Thyroid gland (tissue), 4 donors: ENCODE measurements at regions not wholly inside any gene's neighbourhood (a gene's known extent, or its start where the extent isn't known, plus 50 kb on each side); places are given as distances from the start of the nearest gene placed in this dataset.

Experiments
- DNase-seq, 2 donors: peaks; one replicate each; pipeline ENCODE4 v3.0.0-alpha.2; 2019
- H3K27ac ChIP-seq, 3 donors: fragments of 200-600 bp; sonication (generic); 1 replicate in 2 of 3; 2 replicates in 1 of 3; pipeline ENCODE4 v1.5.1; 2016 to 2019; ENCODE audit warnings: mild to moderate bottlenecking in 1 of 3, moderate library complexity in 1 of 3
- H3K27me3 ChIP-seq: fragments of 200-600 bp; sonication (generic); one replicate; pipeline ENCODE4 v1.5.1; 2019
- H3K36me3 ChIP-seq, 2 donors: fragments of 200-600 bp; sonication (generic); one replicate each; pipeline ENCODE4 v1.5.1; 2016 to 2019
- H3K4me1 ChIP-seq, 2 donors: fragments of 200-600 bp; sonication (generic); one replicate each; pipeline ENCODE4 v1.5.1; 2017 to 2019
- H3K4me3 ChIP-seq, 3 donors: fragments of 200-600 bp; sonication (generic); replicated peaks in 1 of 3; 1 replicate in 2 of 3; 2 replicates in 1 of 3; pipeline ENCODE4 v1.5.1; 2016; ENCODE audit warnings: mild to moderate bottlenecking in 1 of 3
- H3K9me3 ChIP-seq: fragments of 200-600 bp; sonication (generic); one replicate; pipeline ENCODE4 v1.5.1; 2017
- POLR2A ChIP-seq, 2 donors: fragments of 450-650 bp; IDR thresholded peaks; one replicate each; pipeline ENCODE4 v1.6.1; 2017; ENCODE audit warnings: antibody characterized with exemption in 2 of 2, mild to moderate bottlenecking in 2 of 2, moderate library complexity in 1 of 2
- WGBS, 2 donors: methylation state at CpG; one replicate each; pipeline ENCODE4 v1.1.5; 2017; 5-methylcytosine and 5-hydroxymethylcytosine counted together
- intact Hi-C: fragments of 100-400 bp; cut with DNase I; formaldehyde crosslinking; loops from one replicate; pipeline ENCODE4 v1.15.1; 2023
- TF ChIP-seq, protein P1 (sequence below), 6 experiments: fragments of 200-600 bp in 3 of 6; fragments of 450-650 bp in 3 of 6; sonication (generic) in 3 of 6; IDR thresholded peaks; one replicate each; pipeline ENCODE4 v1.5.1; 2016 to 2019; ENCODE audit warnings: antibody characterized with exemption in 6 of 6, mild to moderate bottlenecking in 2 of 6, inconsistent platforms in 1 of 6, moderate library complexity in 1 of 6

DNA sequence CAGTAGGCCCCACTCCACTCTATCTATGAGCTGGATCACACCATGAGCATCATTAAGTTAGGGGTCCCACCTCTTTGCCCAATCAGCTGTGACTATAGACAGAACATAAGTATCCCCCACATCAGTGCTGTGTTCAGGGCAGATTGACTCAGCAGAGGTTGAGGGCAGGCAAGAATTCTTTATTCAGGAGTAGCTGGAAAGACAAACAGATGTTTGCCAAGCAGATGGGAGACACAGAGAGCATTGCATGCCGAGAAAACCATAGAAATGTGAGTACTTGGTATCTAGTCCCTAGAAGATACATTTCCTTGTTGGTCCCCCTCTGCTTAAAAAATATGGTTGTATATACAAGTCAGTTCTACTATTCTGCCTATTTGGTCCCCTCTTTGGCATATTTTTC lies 440.8 kb downstream of the RAP2B start:
- TF ChIP-seq POLR2A (IDR thresholded peaks at IDR 0.05): no peak
- TF ChIP-seq, protein P1, sequence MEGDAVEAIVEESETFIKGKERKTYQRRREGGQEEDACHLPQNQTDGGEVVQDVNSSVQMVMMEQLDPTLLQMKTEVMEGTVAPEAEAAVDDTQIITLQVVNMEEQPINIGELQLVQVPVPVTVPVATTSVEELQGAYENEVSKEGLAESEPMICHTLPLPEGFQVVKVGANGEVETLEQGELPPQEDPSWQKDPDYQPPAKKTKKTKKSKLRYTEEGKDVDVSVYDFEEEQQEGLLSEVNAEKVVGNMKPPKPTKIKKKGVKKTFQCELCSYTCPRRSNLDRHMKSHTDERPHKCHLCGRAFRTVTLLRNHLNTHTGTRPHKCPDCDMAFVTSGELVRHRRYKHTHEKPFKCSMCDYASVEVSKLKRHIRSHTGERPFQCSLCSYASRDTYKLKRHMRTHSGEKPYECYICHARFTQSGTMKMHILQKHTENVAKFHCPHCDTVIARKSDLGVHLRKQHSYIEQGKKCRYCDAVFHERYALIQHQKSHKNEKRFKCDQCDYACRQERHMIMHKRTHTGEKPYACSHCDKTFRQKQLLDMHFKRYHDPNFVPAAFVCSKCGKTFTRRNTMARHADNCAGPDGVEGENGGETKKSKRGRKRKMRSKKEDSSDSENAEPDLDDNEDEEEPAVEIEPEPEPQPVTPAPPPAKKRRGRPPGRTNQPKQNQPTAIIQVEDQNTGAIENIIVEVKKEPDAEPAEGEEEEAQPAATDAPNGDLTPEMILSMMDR (IDR thresholded peaks at IDR 0.05): no peak
- WGBS, 2 donors: 100% methylated on average over 1 of the region's 1 CpG
- no peaks in the 10 kb centered on the region for H3K9me3 ChIP-seq
- intact Hi-C loops: no loop called here
- no peak overlapping the region for H3K4me3 ChIP-seq
- no peaks in the 10 kb centered on the region for H3K27me3 ChIP-seq
- H3K27ac ChIP-seq: no peak overlapping the region
- H3K36me3 ChIP-seq: no peaks in the 10 kb centered on the region
- peaks cover 11 to 26% of the 10 kb centered on the region in 2 donors for H3K4me1 ChIP-seq
- DNase-seq: no peak

DNA sequence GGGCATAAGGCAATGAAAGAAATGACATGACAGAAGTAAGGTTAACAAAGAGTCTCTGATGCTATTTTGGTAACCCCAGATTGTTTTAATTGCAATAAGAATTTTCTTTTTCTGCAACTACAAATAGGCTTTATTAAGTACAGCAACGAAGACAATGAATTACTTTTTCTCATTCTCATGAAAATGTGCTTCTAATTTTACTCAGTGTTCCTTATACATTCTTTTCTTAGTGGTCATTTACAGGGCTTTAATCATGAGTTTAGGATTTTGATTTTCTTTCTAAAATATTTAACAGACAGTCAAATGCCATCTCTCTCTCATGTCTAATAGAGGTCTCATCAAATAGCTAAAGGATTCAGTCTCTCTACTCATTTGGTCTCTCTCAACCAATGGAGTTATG lies 452.1 kb downstream of the RAP2B start:
- intact Hi-C loops: no loop called here
- H3K4me1 ChIP-seq: no peaks in the 10 kb centered on the region
- no peak for TF ChIP-seq POLR2A (IDR thresholded peaks at IDR 0.05)
- TF ChIP-seq, protein P1 (IDR thresholded peaks at IDR 0.05): no peak
- no peak overlapping the region for H3K4me3 ChIP-seq
- no peaks in the 10 kb centered on the region for H3K36me3 ChIP-seq
- DNase-seq: no peak
- no peaks in the 10 kb centered on the region for H3K27me3 ChIP-seq
- 85 to 90% methylated on average over 1 of the region's 1 CpG for WGBS, 2 donors
- no peaks in the 10 kb centered on the region for H3K9me3 ChIP-seq
- no peak overlapping the region for H3K27ac ChIP-seq

DNA sequence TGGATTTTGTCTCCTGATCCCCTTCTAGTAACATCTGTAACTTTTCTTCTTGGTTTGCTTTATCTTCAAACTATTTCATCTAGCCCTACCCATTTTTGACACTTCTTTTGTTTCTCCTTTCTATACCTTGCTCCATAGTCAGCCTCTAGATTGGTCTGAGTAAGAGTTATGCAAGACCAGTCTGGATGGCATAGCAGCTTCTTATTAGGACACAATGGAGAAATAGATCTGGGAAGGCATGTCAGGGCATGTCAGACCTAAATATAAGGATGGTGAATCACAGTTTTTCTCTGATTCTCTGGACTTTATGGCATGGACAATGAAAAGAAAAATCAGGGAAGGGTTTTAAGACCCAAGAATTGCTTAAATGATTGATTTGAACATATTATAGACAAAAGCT lies 452.5 kb downstream of the RAP2B start:
- no peak for DNase-seq
- Histone ChIP-seq H3K27me3 (no peaks in the 10 kb centered on the region), H3K27ac (no peak overlapping the region), H3K9me3 (no peaks in the 10 kb centered on the region), H3K36me3 (no peaks in the 10 kb centered on the region), H3K4me1 (no peaks in the 10 kb centered on the region), H3K4me3 (no peak overlapping the region)
- TF ChIP-seq, protein P1 (IDR thresholded peaks at IDR 0.05): no peak
- TF ChIP-seq POLR2A (IDR thresholded peaks at IDR 0.05): no peak
- intact Hi-C loops: no loop called here

DNA sequence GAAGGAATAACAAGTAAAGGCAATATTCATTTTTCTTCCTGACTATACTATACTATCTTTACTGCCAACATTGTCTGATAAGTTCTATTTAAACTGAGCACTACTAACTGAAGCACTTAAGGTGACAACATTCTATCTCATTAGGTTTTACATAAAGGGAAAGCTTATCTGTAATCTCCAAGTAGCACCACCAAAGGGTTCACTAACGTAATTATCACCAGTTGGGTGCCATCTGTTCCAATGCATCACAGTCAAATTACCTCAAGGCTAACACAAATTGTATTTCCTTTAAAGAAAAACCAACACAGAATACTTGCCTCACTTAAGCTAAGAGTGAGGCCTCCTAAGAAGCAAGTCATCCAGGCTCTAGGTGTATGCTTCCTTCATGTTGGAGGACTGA lies 453.8 kb downstream of the RAP2B start:
- no peak for DNase-seq
- Histone ChIP-seq H3K27me3 (no peaks in the 10 kb centered on the region), H3K4me3 (no peak overlapping the region), H3K4me1 (no peaks in the 10 kb centered on the region), H3K36me3 (no peaks in the 10 kb centered on the region), H3K9me3 (no peaks in the 10 kb centered on the region), H3K27ac (no peak overlapping the region)
- TF ChIP-seq POLR2A (IDR thresholded peaks at IDR 0.05): no peak
- TF ChIP-seq, protein P1 (IDR thresholded peaks at IDR 0.05): no peak
- intact Hi-C loops: no loop called here
- WGBS, 2 donors: 100% methylated on average over 1 of the region's 1 CpG

DNA sequence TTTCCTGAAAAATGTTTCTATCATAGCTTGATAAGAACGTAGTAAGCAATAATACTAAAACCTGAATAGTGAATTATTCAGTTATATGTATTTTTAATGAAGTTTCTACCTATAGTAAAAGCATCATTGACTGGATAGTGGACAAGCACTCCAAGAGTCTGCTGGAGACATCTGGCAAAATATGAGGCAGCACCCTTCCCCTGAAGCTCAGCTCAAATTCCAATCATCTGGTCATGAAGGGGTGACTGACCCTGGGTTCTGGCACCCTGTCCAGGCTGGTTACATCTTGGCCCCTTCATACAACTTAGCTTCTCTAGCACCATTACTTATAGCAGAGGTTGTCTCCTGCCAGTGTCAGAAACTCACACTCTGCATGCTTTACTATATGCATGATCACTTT lies 455.4 kb downstream of the RAP2B start:
- intact Hi-C loops: no loop called here
- Histone ChIP-seq H3K27me3 (no peaks in the 10 kb centered on the region), H3K9me3 (no peaks in the 10 kb centered on the region), H3K4me1 (peaks cover 0 to 5% of the 10 kb centered on the region in 2 donors), H3K36me3 (no peaks in the 10 kb centered on the region), H3K27ac (no peak overlapping the region), H3K4me3 (no peak overlapping the region)
- DNase-seq: no peak
- 0 to 88% methylated on average over 1 of the region's 1 CpG for WGBS, 2 donors
- TF ChIP-seq, protein P1 (IDR thresholded peaks at IDR 0.05): no peak
- no peak for TF ChIP-seq POLR2A (IDR thresholded peaks at IDR 0.05)
